GM12878 (cell line): ENCODE measurements at regions not wholly inside any gene's neighbourhood (a gene's known extent, or its start where the extent isn't known, plus 50 kb on each side); places are given as distances from the start of the nearest gene placed in this dataset.

ENCODE experiments used
- ATAC-seq: fragments of 200-7000 bp; cut with Tn5 transposase; 3 replicates; pipeline ENCODE4 v1.9.1; 2020; ENCODE audit warnings: mild to moderate bottlenecking, moderate library complexity
- BruUV-seq: library from RNA; stranded (reverse); fragments of 400-500 nt; replicated peaks from 2 replicates; lab custom pipeline; 2021; lab: Mats Ljungman, UMichigan
- CTCF ChIA-PET: fragments of 300-600 bp; sonication (Branson Sonifier 250); formaldehyde crosslinking; extraction: SDS; loops from one replicate; lab custom pipeline; 2021; ENCODE audit warnings: inconsistent platforms; lab: Yijun Ruan, JAX
- POLR2A ChIA-PET: fragments of 350-600 bp; formaldehyde crosslinking; extraction: SDS; loops from one replicate; lab custom pipeline; 2021; ENCODE audit warnings: inconsistent platforms; lab: Charles Lee
- RAD21 ChIA-PET: fragments of 300-600 bp; sonication (Branson Sonifier 250); formaldehyde crosslinking; loops from one replicate; lab custom pipeline; 2023; ENCODE audit warnings: antibody characterized with exemption; ENCODE audit not compliant: unreplicated experiment; lab: Charles Lee
- SMC1A ChIA-PET: fragments of 300-600 bp; sonication (Branson Sonifier 250); formaldehyde crosslinking; loops from one replicate; lab custom pipeline; 2023; ENCODE audit not compliant: unreplicated experiment, uncharacterized antibody; lab: Charles Lee
- DNase-seq: peaks from one replicate; pipeline ENCODE4 v3.0.0-alpha.2; 2011; ENCODE audit warnings: low read depth, low spot score
- FAIRE-seq: peaks from 3 replicates; lab custom pipeline; 2011; peaks lifted over from hg19 to GRCh38; lab: Jason Lieb, UNC
- H2AFZ ChIP-seq: 2 replicates; pipeline ENCODE4 v1.6.0; 2011; ENCODE audit warnings: low read depth, low read length, control low read depth; ENCODE audit not compliant: control insufficient read depth
- H3K27ac ChIP-seq: 2 replicates; pipeline ENCODE4 v1.5.1; 2011; ENCODE audit warnings: control low read depth; ENCODE audit not compliant: control insufficient read depth, insufficient read depth
- H3K27me3 ChIP-seq, 2 experiments: replicated peaks in 1 of 2; 2 replicates each; pipeline versions ENCODE4 v1.6.0 to v1.6.1; 2011; ENCODE audit warnings: low read length in 1 of 2; ENCODE audit not compliant: control insufficient read depth in 2 of 2, insufficient read depth in 2 of 2
- H3K36me3 ChIP-seq, 2 experiments: 2 replicates each; pipeline ENCODE4 v1.5.1; 2011; ENCODE audit warnings: low read length in 1 of 2; ENCODE audit not compliant: control insufficient read depth in 2 of 2, insufficient read depth in 2 of 2
- H3K4me1 ChIP-seq: 2 replicates; pipeline ENCODE4 v1.6.1; 2011; ENCODE audit warnings: mild to moderate bottlenecking, low read length, moderate library complexity, mixed read lengths; ENCODE audit not compliant: control insufficient read depth, insufficient read depth
- H3K4me2 ChIP-seq: 2 replicates; pipeline ENCODE4 v1.6.0; 2011; ENCODE audit warnings: control low read depth; ENCODE audit not compliant: control insufficient read depth, insufficient read depth
- H3K4me3 ChIP-seq: fragments of 200-600 bp; sonication (generic); 2 replicates; pipeline ENCODE4 v1.5.1; 2016
- H3K79me2 ChIP-seq: 2 replicates; pipeline ENCODE4 v1.6.0; 2011; ENCODE audit warnings: low read length; ENCODE audit not compliant: control insufficient read depth, insufficient read depth
- H3K9ac ChIP-seq: 2 replicates; pipeline ENCODE4 v1.8.0; 2011; ENCODE audit warnings: low read length, control low read depth, mixed read lengths; ENCODE audit not compliant: control insufficient read depth, insufficient read depth
- H3K9me3 ChIP-seq: replicated peaks from 3 replicates; pipeline ENCODE4 v1.5.1; 2011; ENCODE audit warnings: mild to moderate bottlenecking, low read length; ENCODE audit not compliant: control insufficient read depth, insufficient read depth
- H4K20me1 ChIP-seq: 2 replicates; pipeline ENCODE4 v1.6.0; 2011; ENCODE audit not compliant: control insufficient read depth, insufficient read depth
- CEBPZ ChIP-seq: fragments of 150-350 bp; IDR thresholded peaks from 2 replicates; pipeline ENCODE4 v1.6.1; 2016; ENCODE audit warnings: low read depth, low read length
- IRF3 ChIP-seq: fragments of 450-650 bp; IDR thresholded peaks from 2 replicates; pipeline ENCODE4 v1.6.1; 2014; ENCODE audit warnings: mild to moderate bottlenecking
- KAT2A ChIP-seq: conservative IDR thresholded peaks from 2 replicates; pipeline ENCODE4 v1.6.1; 2011; ENCODE audit warnings: low read depth, low read length; ENCODE audit not compliant: control insufficient read depth
- NRF1 ChIP-seq: conservative IDR thresholded peaks from 2 replicates; pipeline ENCODE4 v1.6.1; 2011; ENCODE audit warnings: mild to moderate bottlenecking, low read depth, low read length, improper control_type of control experiment
- SMAD1 ChIP-seq: fragments of 450-650 bp; IDR thresholded peaks from 2 replicates; pipeline ENCODE4 v1.6.1; 2018; ENCODE audit warnings: mild to moderate bottlenecking, low read depth; ENCODE audit not compliant: partially characterized antibody
- SMC3 ChIP-seq: IDR thresholded peaks from 2 replicates; pipeline ENCODE4 v1.6.1; 2011; ENCODE audit warnings: low read length, improper control_type of control experiment, borderline replicate concordance
- WGBS: methylation state at CpG from one replicate; pipeline ENCODE4 v1.1.6; 2016; ENCODE audit warnings: low lambda C conversion rate; ENCODE audit not compliant: insufficient replicate concordance, insufficient coverage; ENCODE audit errors: missing lambda C conversion rate; 5-methylcytosine and 5-hydroxymethylcytosine counted together
- in situ Hi-C: fragments of 300-500 bp; cut with MboI; formaldehyde crosslinking; loops from 9 replicates; pipeline ENCODE4 v1.14.3; 2018; ENCODE audit warnings: mixed read lengths
- intact Hi-C: fragments of 100-400 bp; cut with micrococcal nuclease; formaldehyde crosslinking; loops from one replicate; pipeline ENCODE4 v1.14.2; 2022; ENCODE audit not compliant: unreplicated experiment

GRCh38 chr2:16411788-16412187 lies 253.8 kb downstream of the CYRIA start:
- Histone ChIP-seq H2AFZ (no peak overlapping the region), H3K9ac (no peak overlapping the region), H3K79me2 (no peaks in the 10 kb centered on the region), H3K27ac (no peak overlapping the region), H4K20me1 (no peaks in the 10 kb centered on the region), H3K27me3 (no peaks in the 10 kb centered on the region), H3K4me3 (no peak overlapping the region), H3K36me3 (no peaks in the 10 kb centered on the region), H3K4me1 (no peaks in the 10 kb centered on the region), H3K4me2 (no peak overlapping the region), H3K9me3 (no peaks in the 10 kb centered on the region)
- WGBS, result 0% methylated on average over 3 of the region's 3 CpGs
- ATAC-seq (no peak), FAIRE-seq (no peak), DNase-seq (no peak)
- SMC1A ChIA-PET, result no interaction called here
- no TSS peak for BruUV-seq
- CTCF ChIA-PET, result no interaction called here
- POLR2A ChIA-PET, result no interaction called here
- intact Hi-C loops, result no loop called here
- TF ChIP-seq IRF3 (no peak), KAT2A (no peak), CEBPZ (no peak), SMC3 (no peak), NRF1 (no peak), SMAD1 (no peak)
- in situ Hi-C loops, result no loop called here
- RAD21 ChIA-PET, result no interaction called here
